Suprapubic skin (tissue), 3 donors: ENCODE measurements at regions not wholly inside any gene's neighbourhood (a gene's known extent, or its start where the extent isn't known, plus 50 kb on each side); places are given as distances from the start of the nearest gene placed in this dataset.
"Not testable (repeated sequence)": the region's sequence is repeated elsewhere in the genome, so short reads cannot be mapped to it uniquely, and the experiment has no call there.

Experiments
- POLR2AphosphoS5 ChIP-seq, 3 donors: sonication (generic); formaldehyde crosslinking; IDR thresholded peaks; one replicate each; pipeline ENCODE4 v1.6.1; 2017; ENCODE audit warnings: antibody characterized with exemption in 3 of 3
- TF ChIP-seq, protein P1 (sequence below), 2 donors: fragments of 200-600 bp in 1 of 2; fragments of 450-650 bp in 1 of 2; sonication (generic) in 1 of 2; IDR thresholded peaks; one replicate each; pipeline ENCODE4 v1.5.1; 2016 to 2019; ENCODE audit warnings: antibody characterized with exemption in 2 of 2, mild to moderate bottlenecking in 1 of 2, moderate library complexity in 1 of 2

DNA sequence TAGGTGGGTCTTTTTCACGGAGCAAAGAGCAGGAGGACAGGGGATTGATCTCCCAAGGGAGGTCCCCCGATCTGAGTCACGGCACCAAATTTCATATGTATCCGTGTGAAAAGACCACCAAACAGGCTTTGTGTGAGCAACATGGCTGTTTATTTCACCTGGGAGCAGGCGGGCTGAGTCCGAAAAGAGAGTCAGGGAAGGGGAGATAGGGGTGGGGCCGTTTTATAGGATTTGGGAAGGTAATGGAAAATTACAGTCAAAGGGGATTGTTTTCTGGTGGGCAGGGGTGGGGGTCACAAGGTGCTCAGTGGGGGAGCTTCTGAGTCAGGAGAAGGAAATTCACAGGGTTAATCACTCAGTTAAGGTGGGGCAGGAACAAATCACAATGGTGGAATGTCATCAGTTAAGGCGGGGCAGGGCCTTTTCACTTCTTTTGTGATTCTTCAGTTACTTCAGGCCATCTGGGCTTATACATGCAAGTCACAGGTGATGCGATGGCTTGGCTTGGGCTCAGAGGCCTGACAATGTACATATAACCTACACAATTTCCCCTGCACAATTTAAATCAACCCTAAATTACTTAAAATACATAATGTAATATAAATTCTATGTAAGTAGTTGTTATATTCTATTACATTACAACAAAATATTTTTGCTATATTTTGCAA is 921.3 kb upstream of the ALCAM start:
- TF ChIP-seq, protein P1, sequence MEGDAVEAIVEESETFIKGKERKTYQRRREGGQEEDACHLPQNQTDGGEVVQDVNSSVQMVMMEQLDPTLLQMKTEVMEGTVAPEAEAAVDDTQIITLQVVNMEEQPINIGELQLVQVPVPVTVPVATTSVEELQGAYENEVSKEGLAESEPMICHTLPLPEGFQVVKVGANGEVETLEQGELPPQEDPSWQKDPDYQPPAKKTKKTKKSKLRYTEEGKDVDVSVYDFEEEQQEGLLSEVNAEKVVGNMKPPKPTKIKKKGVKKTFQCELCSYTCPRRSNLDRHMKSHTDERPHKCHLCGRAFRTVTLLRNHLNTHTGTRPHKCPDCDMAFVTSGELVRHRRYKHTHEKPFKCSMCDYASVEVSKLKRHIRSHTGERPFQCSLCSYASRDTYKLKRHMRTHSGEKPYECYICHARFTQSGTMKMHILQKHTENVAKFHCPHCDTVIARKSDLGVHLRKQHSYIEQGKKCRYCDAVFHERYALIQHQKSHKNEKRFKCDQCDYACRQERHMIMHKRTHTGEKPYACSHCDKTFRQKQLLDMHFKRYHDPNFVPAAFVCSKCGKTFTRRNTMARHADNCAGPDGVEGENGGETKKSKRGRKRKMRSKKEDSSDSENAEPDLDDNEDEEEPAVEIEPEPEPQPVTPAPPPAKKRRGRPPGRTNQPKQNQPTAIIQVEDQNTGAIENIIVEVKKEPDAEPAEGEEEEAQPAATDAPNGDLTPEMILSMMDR (IDR thresholded peaks at IDR 0.05) = not testable (repeated sequence)
- TF ChIP-seq POLR2AphosphoS5 (IDR thresholded peaks at IDR 0.05) = not testable (repeated sequence)
